8988T (cell line): ENCODE measurements at regions not wholly inside any gene's neighbourhood (a gene's known extent, or its start where the extent isn't known, plus 50 kb on each side); places are given as distances from the start of the nearest gene placed in this dataset.

Source experiments
- DNase-seq: peaks from one replicate; pipeline ENCODE4 v3.0.0; 2011

DNA sequence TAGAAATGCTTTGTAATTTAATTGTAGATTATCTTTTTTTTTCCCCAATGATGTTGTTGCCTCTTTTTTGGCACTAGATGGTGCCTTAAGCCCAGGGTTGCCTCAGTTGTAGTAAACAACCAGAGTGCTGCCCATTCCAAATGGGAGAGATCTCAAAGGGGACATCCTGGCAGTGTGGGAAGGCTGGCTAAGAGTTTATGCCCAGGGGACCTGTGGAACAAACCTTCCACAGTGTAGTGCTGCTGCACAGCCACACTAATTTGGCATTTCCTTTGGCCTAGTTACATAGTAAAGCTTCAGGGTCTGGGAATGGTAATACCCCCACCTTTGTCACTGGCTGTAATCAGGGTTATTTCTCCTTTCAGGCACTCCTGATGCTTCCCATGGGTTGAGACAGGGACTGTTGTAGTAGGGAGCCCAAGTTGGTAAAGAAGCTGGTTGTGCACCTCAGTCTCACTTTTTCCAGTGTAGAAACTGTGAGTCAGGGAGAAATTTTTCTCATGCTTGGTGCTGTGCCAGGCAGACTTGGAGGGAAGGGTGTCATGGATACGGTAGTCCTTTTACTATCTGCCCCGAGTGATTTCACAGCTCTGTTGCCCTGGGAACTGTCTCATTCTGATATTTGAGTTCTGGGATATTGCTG lies 177.8 kb upstream of the ECI2 start:
- DNase-seq, result no peak

DNA sequence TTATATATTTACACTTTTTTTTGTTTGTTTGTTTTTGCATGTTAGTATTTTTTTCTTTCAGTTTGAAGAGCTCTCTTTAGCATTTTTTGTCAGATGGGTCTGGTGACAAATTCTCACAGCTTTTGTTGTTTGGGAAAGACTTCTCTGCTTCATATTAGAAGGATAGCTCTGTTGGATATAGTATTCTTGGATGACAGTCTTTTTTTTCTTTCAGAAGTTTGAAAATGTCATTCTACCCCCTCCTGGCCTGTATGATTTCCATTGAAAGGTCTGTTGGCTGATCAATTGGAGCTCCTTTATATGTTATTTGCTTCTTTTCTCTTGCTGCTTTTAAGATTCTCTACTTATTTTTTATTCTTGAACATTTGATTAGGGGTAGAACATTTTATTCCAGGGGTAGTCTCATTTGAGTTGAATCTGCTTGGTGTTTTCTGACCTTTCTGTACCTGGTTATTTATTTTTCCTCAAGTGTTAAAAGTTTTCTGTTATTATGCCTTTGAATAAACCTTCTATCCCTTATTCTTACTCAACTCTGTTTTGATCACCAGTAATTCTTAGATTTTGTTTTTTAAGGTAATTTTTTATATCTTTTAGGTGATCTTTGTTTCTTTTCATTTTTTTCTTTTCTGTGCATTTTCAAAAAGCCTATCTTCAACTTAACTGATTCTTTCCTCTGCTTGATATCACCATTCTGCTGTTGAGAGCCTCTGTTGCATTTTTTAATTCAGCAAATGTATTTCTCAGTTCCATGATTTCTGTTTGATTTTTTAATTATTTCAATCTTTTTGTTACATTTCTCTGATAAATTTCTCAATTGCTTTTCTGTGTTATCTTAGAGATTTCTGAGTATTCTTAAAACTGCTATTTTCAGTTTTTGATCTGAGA lies 176.8 kb upstream of the ECI2 start:
- no peak for DNase-seq

GRCh38 chr6:4309540-4309939 lies 174.2 kb upstream of the ECI2 start:
- no peak for DNase-seq

DNA sequence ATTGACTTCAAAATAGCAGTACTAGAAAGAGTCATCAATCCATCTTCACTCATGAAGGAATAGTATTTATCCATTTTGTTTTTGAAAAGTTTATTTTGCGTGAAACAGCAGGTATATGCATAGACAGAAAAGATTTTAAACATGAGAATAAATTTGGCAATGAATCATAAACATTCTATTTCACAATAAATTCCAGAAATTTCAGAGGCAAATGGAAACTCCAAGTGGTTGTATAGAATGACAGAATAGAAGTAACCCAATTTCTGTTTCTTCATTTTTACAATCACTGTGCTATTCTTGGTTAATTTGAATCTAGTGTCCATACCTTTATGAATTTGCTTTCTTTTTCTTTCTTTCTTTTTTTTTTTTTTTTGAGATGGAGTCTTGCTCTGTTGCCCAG lies 173.0 kb upstream of the ECI2 start:
- DNase-seq, result no peak

DNA sequence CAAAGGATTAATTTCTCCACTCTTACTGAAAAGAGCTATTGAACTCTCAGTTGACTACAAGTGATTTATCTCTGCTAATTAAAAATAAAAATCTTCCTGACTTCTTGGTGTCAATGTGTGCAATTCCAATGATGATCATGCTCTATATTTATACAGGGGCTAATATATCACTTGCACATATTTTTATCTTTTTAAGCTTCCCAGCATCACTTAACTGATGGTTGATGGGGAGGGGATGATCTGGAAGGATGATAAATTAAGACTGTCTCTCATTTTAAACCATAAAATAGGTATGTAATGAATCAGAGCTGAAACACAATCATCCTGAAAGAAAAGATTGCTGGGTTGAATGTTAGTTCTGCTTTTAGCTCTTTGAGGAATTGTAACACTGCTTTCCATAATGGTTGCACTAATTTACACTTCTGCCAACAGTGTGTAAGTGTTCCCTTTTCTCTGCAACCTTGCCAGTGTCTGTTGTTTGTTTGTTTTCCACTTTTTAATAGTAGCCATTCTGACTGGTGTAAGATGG lies 169.6 kb upstream of the ECI2 start:
- DNase-seq, result no peak

DNA sequence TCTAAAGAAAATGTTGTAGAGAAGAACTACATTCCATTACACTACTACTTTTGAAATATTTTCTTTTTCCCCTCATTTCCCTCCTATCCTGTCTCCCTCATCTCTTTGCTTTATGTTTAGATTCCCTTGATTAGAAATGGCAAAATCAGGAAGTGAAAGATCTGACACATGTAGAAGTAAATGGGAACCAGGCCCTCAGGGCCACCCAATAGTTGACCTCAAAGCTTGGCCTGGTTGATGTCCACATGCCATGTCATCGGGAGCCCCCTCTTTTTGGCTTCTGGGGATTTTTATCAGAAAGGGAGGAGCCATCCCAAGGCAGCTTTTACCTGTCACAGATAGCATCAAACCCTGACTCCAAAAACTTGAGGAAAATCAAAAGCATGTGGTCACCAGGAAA lies 168.3 kb upstream of the ECI2 start:
- DNase-seq, result no peak

DNA sequence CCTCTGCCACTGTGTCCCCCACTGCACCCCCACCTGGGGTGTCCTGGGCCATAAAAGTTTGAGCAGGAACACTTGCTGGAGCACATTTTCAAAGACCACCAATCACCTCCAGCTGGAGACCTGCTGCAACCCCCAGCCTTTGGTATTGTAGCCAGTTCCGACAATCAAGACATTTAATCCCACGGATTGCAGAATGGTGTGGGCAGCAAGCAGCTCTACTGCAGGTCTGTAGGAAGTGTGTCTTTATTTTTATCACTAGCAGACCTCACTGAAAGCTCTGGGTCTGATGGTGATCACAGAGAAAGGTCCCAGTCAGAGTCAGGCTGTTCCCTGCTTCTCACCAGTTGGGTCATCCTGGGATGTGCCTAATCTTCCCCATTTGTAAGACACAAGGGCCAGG lies 167.1 kb upstream of the ECI2 start:
- DNase-seq, result no peak

DNA sequence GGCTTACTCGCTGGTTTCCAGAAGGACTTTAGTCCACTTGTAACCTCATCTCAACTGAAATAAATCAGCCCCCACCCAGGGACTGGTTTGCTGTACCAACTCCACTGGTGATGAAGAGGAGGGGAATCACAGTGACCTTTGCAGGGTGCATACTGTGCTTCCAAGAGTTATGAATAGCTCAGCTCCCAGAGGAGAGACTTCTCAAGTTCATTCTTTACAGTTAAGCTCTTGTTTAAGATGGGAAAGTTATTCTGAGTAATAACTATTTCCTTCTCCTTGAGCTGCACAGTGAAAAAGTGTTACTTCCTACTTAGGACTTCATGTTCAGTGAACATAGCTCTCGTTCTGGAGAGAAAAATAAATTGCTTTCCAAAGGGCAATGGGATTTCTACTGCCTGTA lies 166.5 kb upstream of the ECI2 start:
- DNase-seq, result no peak

DNA sequence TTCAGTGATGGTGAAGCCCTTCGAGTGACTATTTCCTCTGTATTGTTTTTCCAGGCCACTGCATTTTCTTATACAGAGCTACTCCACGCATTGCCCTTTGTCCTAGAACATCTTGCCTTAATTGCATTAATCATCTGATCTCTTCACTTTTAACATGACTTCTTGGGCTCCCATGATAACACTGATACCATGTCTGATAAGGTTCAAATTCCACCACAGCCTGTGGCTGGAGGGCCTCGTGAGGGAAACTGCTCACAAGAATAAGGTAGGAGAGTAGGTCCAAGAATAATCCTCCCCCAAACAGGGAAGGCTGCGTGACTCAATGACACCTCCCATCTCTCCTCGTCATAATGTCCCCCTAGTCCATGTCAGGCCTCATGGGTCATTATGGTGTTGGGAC lies 165.5 kb upstream of the ECI2 start:
- no peak for DNase-seq

- DNase-seq, result no peak
Measured at GRCh38 chr6:4299476-4299875, 164.1 kb upstream of the ECI2 start.

DNA sequence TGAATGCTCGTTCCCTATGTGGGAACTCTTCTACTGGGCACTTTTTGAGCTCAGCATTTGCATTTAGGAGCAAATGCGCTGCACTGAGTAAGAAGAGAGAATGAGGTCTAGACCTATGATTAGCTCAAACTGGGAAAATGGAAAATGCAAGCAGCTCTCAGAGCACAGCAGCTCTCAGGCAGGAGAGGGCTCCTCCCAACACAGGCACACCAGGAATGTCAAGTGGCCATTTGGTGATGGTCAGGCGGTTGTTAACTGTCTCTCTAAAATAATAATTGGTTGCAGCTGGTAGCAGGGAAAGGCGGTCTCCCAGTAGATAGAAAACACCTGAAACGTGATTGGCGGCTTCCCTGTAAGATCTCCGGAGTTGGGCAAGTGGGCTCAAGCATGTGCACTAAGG lies 162.0 kb upstream of the ECI2 start:
- DNase-seq, result no peak

DNA sequence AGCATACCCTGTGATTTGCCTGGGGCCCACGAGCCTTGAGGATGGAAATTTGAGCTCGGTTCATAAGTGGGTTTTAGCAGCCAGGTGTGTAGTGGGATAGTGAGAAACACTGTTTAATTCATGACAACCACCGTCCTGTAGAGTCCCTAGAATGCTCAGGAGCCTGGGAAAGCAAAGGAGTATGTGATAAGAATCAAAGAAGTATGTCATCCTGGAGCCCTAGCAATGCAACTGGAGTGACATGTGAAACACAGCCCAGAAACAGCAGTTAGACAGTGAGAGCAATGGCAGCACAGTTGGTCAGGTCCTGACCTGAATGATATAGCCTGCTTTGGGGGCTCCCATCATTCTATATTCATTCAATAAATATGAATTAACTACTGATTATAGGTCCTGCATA lies 161.2 kb upstream of the ECI2 start:
- DNase-seq, result no peak

- DNase-seq, result no peak
Measured at GRCh38 chr6:4295783-4296155, 160.4 kb upstream of the ECI2 start.

DNA sequence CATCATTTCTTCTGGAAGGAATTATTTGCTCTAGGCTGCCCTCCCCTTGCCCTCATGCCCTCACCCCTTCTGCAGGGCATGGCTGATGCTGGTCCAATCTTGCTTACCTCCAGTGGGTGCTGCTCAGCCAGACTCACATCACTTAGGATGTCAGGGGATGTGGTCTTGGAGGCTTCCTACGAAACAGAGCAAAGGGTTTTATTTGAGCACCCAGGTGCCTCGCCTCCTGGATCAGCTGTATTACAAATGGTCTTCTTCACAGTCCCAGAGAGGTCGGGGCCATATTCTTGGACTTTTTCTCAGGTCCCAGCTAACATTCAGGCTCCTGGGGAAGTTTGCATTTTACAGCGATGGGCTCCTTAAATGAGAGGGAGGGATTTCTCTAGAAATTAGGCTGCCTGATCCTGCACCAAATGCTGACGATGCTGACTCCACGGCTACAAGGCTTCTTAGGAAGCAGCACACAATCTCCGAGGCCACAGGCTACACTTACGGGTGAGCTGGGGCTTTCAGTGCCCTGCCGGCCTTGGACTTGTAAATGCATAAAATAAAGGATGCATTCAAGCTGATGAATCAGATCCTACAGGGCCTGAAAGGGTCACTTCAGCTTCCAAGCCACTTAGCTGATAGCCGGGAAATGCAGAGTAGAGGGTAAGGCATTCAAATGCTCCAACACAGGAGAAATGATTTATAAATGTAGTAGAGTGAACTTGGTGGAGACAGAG lies 159.8 kb upstream of the ECI2 start:
- DNase-seq, result no peak

DNA sequence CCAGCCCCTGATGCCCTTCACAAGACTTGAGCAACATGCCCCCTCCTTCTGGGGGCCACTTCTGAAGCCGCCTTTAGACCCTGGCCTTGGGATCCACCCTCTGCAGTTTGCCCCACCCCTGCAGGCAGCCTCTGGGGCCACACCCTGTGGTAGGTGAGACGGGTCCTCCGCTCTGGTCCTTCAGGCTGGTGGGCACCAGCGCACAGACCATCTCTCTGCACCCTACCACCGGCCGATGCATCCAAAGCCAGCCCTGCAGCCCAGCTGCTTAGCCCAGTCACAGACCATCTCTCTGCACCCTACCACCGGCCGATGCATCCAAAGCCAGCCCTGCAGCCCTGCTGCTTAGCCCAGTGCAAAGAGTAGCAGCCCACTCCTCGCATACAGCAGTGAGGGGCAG lies 159.3 kb upstream of the ECI2 start:
- DNase-seq, result no peak

DNA sequence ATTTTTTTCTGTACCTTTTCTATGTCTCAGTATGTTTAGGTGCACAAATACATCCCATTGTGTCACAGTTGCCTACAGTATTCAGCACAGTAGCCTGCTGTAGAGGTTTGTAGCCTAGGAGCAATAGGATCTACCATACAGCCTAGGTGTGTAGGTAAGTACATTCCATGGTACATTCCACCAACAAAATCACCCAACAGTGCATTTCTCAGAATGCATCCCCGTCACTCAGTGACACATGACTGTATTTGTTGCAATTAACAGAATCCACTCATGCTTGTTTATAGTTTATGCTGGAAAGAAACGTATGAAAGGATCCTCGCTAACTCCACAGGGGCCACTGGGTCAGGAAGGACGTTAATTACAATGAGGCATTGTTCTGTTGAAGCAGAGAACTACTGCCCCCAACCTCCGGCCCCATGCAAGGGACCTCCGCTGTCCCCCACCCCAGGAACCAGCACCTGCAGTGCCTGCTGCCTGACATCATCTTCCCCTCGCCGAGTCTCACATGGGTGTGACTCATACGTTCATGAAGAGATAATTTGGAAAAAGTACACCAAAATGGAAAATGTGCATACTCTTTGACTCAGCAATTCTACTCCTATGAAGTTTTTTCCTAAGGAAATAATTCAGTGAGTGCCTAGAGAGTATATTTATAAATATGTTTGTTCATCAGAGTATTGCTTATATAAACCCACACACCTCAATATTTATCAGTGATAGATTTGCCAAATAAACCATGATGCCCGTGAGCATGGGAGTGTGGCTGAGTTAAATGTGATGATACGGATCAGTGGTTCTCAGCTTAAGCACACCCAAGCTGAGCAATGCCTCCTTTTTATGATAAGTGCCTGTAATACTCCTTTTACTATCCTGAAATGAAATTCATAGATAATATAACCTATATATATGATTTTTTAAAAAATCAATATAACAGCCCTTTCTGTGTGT lies 156.4 kb upstream of the ECI2 start:
- DNase-seq, result no peak

DNA sequence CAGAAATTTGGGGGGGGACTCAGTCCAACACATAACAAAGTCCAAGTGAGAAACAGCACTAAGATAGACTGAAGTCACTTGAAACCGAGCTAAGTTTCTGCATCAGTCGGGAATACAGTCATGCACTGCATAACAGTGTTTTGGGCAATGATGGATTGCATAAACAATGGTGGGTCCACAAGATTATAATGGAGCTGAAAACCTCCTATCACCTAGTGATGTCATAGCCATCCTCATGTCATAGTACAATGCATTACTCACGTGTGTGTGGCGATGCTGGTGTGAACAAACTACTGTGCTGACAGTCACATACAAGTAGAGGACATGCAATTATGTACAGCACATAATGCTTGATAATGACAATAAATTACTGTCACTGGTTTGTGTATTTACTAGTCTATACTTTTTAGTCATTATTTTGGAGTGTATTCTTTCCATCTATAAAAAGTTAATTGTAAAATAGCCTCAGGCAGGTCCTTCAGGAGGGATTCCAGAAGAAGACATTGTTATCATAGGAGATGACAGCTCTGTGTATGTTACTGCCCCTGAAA lies 154.5 kb upstream of the ECI2 start:
- no peak for DNase-seq

DNA sequence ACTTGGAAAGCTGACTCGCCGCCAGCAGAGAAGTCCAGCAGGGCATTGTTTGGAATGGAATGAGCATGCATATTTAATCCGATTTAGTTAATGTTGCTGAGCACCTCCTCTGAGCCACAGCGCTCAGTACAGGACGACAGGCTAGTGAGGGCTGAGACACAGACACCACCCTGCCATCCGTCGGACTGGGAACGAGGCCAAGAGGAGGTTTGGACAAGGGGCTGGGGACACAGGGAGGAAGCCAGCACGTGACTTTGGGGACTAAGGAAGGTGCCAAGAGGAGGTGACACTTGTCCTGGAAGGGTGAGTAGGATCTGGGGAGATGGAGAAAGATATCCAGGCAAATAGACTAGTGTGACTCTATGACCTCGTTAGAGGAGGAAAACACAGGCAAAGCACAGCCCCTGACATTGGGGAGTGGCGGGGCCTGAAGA lies 152.5 kb upstream of the ECI2 start:
- no peak for DNase-seq

GRCh38 chr6:4287372-4287771 lies 152.0 kb upstream of the ECI2 start:
- no peak for DNase-seq

DNA sequence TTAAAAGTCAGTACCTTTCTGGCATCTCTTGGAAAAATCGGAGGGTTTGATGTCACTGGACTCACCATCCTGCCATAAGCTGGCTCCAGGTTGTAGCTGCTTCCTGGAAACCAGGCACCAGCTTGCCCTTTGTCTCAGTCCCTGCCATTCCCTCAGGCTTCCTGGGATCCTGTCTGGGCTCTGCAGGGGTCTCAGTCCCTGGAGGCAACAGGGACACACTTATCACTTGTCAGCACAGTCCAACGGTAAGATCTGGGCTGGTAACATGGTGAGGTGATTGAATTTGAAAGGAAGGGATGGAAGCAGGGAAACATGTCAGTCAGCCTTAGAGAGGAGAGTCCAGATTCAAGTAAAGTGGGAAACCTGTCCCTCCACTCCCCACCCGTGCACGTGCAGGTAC lies 147.6 kb upstream of the ECI2 start:
- no peak for DNase-seq

DNA sequence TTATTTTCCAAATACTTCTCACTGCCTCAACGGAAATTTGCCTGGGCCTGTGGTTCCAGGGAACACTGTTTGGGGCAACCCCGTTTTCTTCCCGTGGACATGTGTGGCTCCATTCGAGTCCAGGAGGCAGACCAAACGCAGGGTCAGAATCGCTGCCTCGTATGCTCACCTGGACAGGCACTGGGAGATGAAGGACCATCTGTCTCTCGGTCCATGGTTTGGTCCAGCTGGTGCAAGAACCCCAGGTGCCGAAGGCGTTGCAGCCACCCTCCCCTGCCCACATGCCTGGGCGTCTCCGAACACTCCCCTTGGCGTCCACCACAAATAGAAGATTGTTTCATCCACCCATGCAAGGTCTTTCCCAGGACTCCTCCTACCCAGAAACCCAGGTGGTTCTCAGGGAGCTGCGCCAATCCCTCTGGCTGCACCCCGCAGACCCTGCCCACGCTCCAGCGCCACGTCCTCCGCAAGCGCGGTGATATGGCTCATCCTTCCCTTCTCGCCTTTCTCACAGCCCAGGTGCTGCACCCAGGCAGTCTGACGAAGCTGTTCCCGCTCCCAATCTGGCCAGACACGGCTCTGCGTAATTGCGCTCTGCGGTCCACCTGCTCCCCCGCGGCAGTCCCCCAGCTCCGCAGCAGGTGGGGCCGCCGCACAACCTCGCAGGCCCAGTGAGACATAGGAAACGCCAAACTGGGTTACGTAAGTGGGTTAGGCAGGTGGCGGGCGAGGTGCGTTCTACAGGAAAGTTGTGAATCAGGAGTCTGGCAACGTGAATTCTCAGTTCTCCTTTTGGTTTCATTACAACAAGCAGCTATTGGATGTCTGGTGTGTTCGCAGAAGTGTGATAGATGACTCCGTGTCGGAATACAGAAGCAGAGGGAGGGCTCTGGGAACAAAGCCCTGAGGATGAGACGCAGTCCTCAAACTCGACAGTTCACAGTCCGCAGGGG lies 146.2 kb upstream of the ECI2 start:
- peak; percentile 39 for DNase-seq
